Cardiac fibroblast (primary cell): ENCODE measurements at regions not wholly inside any gene's neighbourhood (a gene's known extent, or its start where the extent isn't known, plus 50 kb on each side); places are given as distances from the start of the nearest gene placed in this dataset.

Experiments
- DNase-seq, 2 donors: peaks; one replicate each; pipeline versions ENCODE4 v3.0.0 to v3.0.0-alpha.2; 2010; ENCODE audit warnings: low read depth in 2 of 2
- H3K4me3 ChIP-seq, 2 donors: replicated peaks in 1 of 2; 1 replicate in 1 of 2; 2 replicates in 1 of 2; pipeline ENCODE4 v1.5.1; 2011; ENCODE audit warnings: low read depth in 2 of 2, low read length in 2 of 2, mild to moderate bottlenecking in 2 of 2, moderate library complexity in 1 of 2
- CTCF ChIP-seq: IDR thresholded peaks from one replicate; pipeline ENCODE4 v1.5.1; 2011; ENCODE audit warnings: low read depth, mild to moderate bottlenecking, low read length, inconsistent platforms

- no peak overlapping the region for H3K4me3 ChIP-seq
- DNase-seq: no peak
- no peak for TF ChIP-seq CTCF
Observed at GRCh38 chr1:214108097-214108446, 120.3 kb downstream of the PROX1 start.

- H3K4me3 ChIP-seq: no peak overlapping the region
- no peak for TF ChIP-seq CTCF
- DNase-seq: no peak
Observed at GRCh38 chr1:214111796-214112195, 124.0 kb downstream of the PROX1 start.

- TF ChIP-seq CTCF: no peak
- no peak overlapping the region for H3K4me3 ChIP-seq
- no peak for DNase-seq
Observed at GRCh38 chr1:214116258-214116657, 128.5 kb downstream of the PROX1 start.

GRCh38 chr1:214117780-214118179, 130.0 kb downstream of the PROX1 start:
- no peak overlapping the region for H3K4me3 ChIP-seq
- no peak for DNase-seq
- no peak for TF ChIP-seq CTCF

- no peak for TF ChIP-seq CTCF
- no peak for DNase-seq
Observed at GRCh38 chr1:214120191-214120590, 132.4 kb downstream of the PROX1 start.

GRCh38 chr1:214120951-214121350, 133.2 kb downstream of the PROX1 start:
- no peak for DNase-seq

More at GRCh38 chr1:214120191-214120590, 132.4 kb downstream of the PROX1 start:
- H3K4me3 ChIP-seq: no peak overlapping the region

More at GRCh38 chr1:214120951-214121350, 133.2 kb downstream of the PROX1 start:
- H3K4me3 ChIP-seq: no peak overlapping the region
- TF ChIP-seq CTCF: no peak
